ENCODE measurements at regions not wholly inside any gene's neighbourhood (a gene's known extent, or its start where the extent isn't known, plus 50 kb on each side); places are given as distances from the start of the nearest gene placed in this dataset.
"Not testable (repeated sequence)": the region's sequence is repeated elsewhere in the genome, so short reads cannot be mapped to it uniquely, and the experiment has no call there.

DNA sequence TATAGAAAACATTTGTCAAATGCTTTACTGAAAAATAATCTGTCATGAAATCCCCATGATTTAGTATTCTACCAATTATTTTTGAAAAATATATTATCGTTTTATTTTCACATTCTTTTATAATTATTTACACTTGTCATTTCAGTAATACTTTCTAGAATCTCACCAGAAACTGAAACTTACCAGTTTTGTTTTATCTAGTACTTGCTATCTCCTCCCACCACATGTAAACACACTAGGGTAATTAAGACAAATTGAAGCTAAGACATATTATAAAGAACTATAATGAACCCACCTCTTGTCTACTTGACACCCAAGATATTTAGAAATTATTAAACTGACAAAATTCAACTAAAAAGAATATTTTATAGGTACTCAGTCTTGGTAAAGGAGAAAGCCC is 51.5 kb upstream of the GRM3 start:
- no peak for DNase-seq

DNA sequence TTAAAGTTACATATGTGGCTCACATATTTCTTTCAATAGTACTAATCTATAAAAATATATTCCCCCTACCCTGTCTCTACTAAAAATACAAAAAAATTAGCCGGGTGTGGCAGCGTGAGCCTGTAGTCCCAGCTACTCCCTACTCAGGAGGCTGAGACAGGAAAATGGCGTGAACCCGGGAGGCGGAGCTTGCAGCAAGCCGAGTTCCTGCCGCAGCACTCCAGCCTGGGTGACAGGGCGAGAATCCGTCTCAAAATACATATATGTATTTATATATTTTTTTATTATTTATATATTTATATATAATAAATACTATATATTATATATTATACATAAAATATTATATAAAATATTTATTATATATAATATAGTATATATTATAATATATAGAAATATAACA is 69.7 kb upstream of the GRM3 start:
- DNase-seq, result no peak

DNA sequence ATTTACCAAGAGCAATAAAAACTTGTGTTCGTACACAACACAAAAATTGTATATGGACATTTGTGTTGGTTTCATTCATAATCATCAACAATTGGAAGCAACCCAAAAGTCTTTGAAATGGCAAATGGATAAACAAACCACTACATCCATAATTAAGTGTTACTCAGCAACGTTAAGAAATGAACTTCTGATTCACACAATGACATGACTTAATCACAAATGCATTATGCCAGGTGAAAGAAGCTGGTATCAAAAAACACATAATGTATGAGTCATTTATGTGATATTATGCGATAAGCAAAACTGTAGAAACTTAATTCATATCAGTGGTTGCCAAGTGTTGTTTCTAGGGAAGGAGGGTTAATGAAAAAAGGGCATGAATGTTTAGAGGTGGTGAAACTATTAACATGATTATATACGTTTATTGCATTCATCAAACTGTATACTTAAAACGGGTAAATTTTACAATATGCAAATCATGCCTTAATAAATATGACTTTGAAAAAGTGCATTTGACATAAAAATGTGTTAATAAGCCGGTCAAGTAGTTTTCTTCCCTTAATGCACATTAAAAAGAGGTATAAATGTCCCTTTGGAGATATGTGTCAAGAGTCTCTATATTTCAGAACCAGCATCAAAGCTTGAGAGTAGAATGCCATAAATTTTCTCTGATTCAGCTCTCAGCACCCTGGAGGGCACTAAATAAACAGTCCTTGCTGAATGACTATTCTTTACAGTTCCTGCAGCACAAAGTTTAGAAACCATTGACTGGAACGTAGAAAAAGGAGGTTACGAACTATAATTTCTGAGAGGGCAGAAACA is 84.8 kb upstream of the GRM3 start:
- DNase-seq, result no peak

DNA sequence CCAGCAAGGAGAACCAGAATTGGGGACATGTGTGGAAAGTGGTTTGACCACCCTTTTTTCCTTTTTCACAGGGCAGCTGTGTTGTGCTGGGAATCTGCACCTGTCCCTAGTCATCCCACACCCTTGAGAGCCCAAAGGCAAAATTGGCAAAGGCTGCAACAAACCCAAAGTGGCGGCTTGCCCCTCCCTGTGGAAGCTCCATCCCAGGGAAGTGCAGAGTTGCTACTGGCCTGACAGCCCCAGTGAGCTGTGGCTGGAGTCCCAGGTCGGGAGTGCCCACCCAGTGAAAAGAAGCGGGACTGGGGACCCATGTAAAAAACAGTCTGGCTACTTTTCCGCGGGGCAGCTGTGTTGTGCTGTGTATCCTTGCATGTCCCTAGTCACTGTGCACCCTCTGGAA is 109.1 kb upstream of the GRM3 start:
- no peak for DNase-seq

DNA sequence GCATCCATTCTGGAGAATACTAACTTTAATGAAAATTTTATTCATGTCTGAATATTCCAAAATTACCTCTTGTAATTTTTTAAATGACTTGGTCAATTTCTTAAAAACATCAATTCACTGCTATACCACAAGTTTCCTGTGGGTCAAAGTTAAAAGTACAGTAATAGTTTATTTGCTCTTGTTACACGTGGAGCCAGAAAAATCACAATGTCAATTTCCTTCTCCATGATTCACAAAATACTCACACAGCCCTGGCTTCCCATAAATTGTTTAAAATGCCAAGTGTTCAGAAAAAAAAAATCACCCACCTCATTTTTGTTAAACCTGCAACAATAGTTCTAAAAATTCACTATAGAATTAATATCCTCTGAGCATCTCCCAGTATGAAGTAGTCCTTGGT is 139.5 kb upstream of the GRM3 start:
- DNase-seq, result no peak

DNA sequence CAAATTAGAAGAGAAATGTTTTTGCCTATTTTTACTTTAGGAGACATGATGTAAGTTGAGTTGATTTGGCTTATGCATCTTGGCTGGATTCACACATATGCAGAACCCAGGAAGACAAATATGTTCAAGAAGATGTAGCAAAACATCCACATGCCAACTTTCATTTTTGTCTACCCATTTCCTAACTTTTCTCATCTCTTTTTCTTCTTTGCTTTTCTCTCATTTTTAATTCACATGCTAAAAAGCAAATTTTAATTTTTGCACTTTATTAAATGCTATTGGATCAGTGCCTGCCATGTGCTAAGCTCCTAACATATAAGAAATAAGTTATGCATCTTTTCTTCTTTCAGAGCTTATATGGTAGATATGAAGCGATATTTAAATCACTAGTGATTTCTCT is 143.7 kb upstream of the GRM3 start:
- no peak for DNase-seq

DNA sequence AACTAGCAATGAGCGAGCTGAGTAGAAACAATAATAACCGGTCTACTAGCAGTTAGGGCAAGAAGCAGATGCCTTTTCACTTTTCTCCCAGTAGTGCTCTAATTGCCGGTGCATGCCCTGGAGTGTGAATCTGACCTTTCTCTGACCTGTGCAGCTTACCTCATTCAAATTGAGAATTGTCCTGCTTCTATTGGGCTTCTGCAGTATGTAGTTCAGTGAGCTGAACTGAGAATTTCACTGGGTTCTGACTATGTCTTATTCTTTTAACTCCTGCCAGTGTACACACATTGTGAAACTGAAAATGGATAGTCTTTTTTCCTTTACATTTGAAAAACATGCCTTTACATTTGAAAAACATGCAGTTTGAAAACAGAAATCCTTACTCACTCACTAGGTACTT is 157.9 kb upstream of the GRM3 start:
- DNase-seq, result no peak

DNA sequence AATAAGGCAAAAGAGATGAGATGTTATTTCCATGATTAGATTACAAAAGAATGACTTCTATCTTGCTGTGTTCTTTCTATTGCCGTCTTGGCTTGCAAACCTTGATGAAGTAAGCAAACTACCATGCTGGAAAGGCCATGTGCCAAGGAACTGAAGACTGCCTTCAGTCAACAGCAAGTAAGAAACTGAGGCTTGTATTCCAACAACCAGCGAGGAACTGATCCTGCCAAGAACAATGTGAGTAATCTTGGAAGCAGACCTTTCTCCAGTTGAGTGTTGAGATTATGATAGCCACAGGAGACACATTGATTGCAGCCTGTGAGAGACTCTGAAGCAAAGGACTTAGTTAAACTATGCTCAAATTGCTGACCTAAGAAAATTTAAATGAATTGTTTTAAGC is 164.6 kb upstream of the GRM3 start:
- no peak for DNase-seq

DNA sequence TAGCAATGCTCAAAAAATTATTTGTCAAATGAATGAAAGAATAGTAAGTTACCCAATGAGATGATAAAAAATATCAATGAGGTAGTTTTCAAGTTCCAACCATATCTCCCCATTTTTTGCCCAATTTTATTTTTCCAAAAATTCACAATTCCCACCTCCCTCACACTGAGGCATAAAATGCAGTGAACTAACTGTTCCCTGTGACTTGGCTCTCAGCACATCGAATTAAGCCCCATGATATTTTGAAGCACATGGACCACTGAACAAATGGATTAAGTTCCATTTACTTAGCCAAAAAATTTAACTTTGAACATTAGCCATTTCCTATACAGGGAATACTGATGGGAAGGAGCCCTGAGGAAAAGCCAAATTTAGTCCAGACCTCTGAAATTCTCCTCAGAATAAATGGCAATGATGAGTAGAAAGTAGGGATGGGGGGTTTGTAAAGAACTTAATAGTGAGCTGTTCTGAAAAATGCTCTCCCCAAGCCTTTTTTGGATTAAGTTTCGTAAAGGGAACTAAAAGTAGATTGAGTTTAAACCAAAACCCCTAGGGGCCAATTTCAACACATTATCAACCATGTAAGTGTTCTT is 166.3 kb upstream of the GRM3 start:
- DNase-seq, result no peak

DNA sequence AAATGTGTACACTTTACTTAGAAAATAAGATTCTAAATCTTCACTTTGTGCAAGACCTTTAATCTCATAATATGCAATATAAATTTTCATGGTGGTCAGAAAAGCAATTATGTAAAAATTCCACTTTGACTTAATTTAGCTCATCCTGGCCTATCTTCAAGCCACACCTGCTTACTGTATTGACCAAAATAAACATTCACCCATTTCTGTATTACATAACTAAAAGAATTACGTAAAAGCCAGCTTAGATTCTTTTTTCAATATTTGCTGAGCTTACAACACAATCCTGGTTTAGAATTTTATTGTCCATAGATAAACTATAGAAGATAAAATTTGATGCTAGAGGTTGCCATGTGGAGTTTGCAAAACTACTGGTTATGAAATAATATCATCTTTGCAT is 172.9 kb upstream of the GRM3 start:
- no peak for DNase-seq

DNA sequence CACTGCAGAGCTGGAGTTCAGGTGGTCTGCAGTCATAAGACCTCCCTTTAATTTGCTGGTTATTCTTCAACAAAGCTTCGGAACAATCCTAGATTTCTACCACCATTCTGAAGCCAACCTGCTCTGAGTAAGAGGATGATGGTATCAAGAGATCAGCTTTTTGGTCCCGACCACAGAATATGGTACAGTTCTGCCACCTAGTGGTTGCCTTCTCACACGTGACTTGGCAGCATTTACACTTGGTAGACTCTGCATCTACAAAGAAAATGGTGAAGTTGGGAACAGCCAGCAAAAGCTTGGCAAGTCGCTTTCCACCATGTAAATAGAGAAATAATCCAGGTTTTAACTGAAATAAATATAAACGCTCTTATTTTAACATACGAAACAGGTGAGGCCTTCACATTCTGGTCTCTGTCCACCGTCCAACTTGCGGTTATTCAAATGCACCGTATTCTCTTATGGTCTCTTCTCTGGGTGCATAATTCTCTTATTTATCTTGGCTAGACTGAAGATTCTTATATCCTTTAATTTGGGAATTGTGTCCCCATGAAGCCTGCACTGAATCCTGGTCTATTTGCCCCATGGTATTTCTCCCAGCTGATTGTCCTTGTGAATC is 173.9 kb upstream of the GRM3 start:
- peak; percentile 51 for DNase-seq

DNA sequence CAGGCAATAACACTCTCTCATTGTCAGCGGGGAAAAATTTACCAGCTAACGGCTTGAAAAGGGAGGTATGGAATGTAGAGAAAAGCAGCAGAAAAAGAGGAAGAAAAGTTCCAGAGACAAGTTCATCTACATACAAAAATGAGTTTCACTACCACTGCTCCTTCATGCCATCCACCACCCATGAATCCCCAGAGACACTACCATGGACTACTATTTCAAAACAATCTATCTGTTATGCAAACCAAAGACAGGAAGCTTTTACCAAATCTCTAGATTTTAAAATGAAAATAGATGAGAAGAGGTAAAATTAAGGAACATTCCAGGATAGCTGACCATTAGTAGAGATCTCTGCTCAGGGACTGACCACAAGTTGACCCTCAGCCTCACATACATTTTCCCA is 189.0 kb upstream of the GRM3 start:
- no peak for DNase-seq

DNA sequence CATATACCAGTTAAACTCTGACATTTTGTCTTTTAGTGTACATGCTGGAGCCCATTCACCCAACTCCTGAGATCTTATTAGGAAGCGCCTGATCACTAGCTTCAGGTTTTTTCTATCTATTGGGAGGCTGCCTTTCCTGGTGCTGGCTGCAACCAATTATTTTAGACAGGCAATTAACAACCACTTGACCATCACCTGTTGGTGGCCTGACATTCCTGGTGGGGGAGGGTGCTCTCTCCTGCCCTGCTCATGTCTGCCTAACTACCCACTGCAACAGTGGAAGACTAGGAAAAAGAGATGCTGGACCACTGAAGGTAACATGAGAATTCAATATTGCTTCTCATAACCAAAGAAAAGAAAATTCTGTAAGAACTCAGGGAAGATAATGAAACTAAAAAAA is 190.3 kb upstream of the GRM3 start:
- DNase-seq, result no peak

DNA sequence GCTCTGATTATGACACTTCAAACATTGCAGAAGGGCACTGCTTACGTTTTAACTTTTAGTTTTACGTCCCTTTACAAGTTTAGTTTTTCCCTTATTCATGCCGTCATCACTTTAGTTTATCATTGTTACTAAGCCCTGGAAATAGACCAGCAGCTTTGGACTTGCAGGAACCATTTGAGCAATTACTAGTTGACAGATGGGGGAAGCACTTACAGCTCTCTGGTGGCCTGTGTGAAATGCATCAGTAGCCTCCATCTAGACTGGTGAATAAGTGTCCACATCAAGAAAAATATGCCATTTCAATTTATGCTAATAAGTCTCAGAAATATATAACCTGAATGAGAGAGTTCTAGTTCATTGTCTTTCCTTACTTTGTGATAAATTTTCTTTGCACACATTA is 194.9 kb upstream of the GRM3 start:
- no peak for DNase-seq

DNA sequence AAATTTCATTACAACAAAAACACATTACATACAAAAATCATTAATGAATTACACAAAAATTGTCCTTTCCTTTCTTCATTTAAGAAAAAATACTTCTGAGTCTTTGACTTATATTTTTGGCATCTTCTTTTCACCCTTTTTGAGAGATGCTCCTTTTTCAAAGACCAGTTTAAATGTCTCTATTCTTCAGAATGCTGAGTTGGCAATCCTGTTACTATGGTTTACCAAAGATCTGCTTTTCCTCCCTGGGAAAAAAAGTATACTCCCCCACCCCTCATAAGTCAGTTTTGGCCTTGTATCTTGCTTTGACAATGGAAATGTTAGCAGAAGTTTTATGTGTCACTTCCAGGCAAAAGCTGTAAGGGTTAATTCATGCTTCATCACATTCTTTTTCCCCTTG is 198.4 kb upstream of the GRM3 start:
- DNase-seq, result no peak

DNA sequence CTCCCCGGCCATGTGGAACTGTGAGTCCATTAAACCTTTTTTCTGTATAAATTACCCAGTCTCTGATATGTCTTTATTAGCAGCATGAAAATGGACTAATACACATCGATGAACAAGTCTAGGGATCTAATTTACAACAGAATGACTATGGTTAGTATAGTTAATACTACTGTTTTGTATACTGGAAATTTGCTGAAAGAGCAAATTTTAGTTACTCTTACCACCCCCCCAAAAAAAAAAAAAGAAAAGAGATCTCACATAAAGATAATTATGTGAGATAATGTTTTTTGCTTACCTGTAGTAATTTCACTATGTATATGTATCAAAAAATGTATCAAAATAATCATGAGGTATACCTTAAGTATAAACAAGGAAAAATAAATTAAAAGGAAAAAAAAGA is 199.5 kb upstream of the GRM3 start:
- DNase-seq, result no peak

DNA sequence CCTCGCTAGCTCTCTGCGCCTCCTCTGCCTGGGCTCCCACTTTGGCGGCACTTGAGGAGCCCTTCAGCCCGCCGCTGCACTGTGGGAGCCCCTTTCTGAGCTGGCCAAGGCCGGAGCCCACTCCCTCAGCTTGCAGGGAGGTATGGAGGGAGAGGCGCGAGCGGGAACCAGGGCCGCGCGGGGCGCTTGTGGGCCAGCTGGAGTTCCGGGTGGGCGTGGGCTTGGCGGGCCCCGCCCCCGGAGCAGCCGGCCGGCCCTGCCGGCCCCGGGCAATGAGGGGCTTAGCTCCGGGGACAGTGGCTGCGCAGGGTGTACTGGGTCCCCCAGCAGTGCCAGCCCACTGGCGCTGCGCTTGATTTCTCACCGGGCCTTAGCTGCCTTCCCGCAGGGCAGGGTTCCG is 203.3 kb upstream of the GRM3 start:
- not testable (repeated sequence) for DNase-seq

DNA sequence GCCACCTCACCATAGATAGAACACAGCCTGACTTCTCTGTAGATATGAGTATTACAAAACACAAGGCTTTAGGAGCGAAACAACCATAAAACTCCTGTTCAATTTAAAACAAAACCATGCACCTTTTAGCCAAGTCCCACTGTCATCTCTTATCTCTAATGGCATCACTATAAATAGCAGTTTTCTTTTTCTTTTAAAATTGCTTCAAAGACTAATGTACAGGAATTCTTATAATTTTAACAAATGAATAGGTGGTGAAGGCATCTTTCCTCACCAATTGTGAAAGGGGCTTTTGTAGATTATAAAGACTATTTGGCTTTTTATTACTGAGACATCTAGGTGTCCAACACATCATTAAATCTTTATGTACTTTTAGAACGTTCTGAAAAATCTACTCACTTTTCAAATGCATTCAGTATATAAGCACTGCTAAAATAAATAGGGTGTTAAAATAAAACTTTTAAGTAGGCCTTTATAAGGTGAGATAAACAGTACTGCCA is 205.7 kb upstream of the GRM3 start:
- DNase-seq, result no peak

DNA sequence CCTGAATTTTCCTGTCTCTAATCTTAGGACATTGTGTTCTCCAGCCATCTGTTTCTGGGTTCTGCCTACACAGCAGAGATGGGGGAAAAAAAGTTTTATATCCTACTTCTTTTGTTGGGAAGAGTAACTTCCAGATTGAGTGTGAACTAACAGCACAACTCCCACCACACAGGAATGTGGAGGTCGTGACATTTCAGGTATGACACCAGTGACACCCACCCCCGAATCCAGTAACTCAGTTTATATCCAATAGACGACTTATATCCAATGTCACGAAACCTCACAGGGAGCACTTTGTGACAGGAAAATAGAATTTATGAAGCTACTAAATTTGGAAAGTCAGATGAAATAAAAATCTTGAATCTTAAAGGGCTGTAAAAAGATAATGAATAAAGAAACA is 211.9 kb upstream of the GRM3 start:
- DNase-seq, result no peak

DNA sequence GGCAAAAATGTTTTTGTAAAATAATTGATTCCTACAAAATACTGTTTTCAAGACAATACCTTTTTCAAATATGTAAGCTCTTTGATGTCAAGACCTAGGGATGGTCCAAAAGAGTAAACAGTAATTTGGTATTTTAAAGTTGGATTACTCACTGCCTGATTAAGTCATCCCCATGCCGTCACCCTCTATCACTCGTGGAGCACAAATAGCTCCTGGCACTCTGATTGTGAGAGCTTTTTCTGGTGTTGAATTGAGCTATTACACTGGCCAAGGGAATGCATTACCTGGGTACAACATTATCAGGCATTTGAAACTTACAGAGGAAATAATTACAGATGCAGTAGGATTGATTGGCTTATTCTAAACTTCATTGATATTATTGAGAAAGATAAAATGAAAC is 231.9 kb upstream of the GRM3 start:
- no peak for DNase-seq

DNA sequence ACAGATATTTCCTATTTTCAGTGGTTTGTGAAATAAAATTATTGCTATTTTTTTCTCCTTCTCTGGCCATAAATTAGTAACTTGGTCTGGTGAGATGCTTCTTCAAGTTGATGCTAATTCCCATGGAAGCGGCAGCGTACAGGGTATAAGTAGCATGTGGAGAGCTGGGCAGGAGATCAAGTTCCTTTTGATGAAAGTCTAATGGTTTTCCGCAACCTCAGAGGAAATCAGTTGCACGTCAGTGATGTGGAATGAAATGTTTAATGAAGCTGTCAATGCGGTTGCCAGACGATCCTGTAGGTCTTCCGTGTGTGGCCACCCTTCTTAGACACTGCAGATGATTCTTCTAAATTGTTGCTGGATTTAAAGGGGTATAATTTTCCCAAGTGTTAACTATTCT is 236.4 kb upstream of the GRM3 start:
- DNase-seq, result no peak

DNA sequence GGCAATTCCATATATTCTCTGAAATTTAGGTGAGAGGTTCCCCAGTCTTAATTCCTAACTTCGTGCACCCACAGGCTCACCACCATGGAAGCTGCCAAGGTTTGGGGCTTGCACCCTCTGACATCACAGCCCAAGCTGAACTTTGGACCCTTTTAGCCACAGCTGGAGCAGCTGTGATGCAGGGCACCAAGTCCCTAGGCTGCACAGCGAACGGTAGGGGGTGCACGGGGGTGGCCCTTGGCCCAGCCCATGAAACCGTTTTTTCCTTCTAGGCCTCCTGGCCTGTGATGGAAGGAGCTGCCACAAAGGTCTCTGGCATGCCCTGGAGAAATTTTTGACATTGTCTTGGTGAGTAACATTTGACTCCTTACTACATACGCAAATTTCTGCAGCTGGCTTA is 251.9 kb upstream of the GRM3 start:
- DNase-seq, result no peak

DNA sequence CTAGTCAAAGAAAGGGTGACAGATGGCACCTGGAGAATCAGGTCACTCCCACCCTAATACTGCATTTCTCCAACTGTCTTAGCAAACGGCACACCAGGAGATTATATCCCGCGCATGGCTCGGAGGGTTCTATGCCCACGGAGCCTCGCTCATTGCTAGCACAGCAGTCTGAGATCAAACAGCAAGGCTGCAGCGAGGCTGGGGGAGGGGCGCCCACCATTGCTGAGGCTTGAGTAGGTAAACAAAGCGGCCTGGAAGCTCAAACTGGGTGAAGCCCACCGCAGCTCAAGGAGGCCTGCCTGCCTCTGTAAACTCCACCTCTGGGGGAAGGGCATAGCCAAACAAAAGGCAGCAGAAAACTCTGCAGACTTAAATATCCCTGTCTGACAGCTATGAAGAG is 268.1 kb upstream of the GRM3 start:
- DNase-seq, result not testable (repeated sequence)

DNA sequence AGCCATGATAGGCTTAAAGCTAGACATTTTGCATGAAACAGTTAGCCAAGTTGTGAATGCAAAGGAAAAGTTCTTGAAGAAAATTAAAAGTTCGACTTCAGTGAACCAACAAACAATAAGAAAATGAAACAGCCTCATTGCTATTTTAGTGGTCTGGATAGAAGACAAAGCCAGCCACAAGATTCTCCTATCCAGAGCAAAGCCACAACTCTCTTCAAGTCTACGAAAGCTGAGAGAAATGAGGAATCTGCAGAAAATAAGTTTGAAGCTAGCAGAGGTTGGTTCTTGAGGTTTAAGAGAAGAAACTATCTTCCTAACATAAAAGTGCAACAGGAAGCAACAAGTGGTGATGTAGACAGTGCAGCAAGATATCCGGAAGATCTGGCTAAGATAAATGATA is 271.4 kb upstream of the GRM3 start:
- DNase-seq, result no peak

DNA sequence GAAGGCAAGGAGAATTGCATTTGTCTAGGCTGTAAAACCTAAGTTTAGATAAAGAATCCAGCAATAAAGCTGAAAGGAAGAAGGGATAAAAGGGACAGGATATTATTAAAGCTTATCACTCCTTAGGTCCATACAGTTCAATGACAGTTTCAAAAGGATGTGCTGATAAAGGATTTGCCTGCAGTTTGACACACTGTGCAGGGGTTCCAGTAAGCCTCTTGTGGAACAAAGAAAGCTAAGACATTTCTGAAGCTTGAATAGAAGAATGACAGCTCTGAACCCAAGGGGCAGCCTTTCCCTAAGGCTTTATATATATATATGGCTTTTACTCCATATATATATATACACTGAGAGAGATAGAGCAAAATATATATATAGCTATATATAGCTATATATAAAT is 276.8 kb upstream of the GRM3 start:
- DNase-seq, result no peak

All from NCI-H510A treated with DMSO at 0.1 percent for 48 hours (cell line).